AG04450 (cell line): ENCODE measurements at regions not wholly inside any gene's neighbourhood (a gene's known extent, or its start where the extent isn't known, plus 50 kb on each side); places are given as distances from the start of the nearest gene placed in this dataset.

Experiments used
- CTCF ChIA-PET: fragments of 300-600, 350-600 bp; formaldehyde crosslinking; extraction: SDS; loops from one replicate; lab custom pipeline; 2022; ENCODE audit warnings: antibody characterized with exemption, inconsistent platforms; lab: Charles Lee
- POLR2A ChIA-PET: fragments of 350-600 bp; formaldehyde crosslinking; extraction: SDS; loops from one replicate; lab custom pipeline; 2021; ENCODE audit warnings: antibody characterized with exemption, inconsistent platforms; lab: Yijun Ruan, JAX
- DNase-seq: peaks from one replicate; pipeline ENCODE4 v3.0.0-alpha.2; 2011; ENCODE audit warnings: low read depth, low spot score
- H3K27ac ChIP-seq: one replicate; pipeline ENCODE4 v1.5.1; 2012; ENCODE audit warnings: low read depth, low read length, control low read depth
- H3K27me3 ChIP-seq: one replicate; pipeline ENCODE4 v1.6.0; 2012; ENCODE audit warnings: low read length; ENCODE audit not compliant: control insufficient read depth, insufficient read depth
- H3K4me3 ChIP-seq: 2 replicates; pipeline ENCODE4 v1.5.1; 2011; ENCODE audit warnings: mild to moderate bottlenecking, low read depth, low read length, control low read depth
- H3K9me3 ChIP-seq: 2 replicates; pipeline ENCODE4 v1.5.1; 2012; ENCODE audit warnings: low read length; ENCODE audit not compliant: control insufficient read depth, insufficient read depth
- CTCF ChIP-seq: IDR thresholded peaks from 2 replicates; pipeline ENCODE4 v1.5.1; 2011; ENCODE audit warnings: low read depth, low read length, control low read depth, inconsistent platforms

- DNase-seq: no peak
- Histone ChIP-seq H3K27me3 (no peaks in the 10 kb centered on the region), H3K9me3 (no peaks in the 10 kb centered on the region), H3K27ac (no peak overlapping the region), H3K4me3 (no peak overlapping the region)
- ChIA-PET CTCF (no interaction called here), POLR2A (no interaction called here)
- TF ChIP-seq CTCF: no peak
Measured at GRCh38 chr2:41736586-41736985, 311.2 kb upstream of the PKDCC start.

DNA sequence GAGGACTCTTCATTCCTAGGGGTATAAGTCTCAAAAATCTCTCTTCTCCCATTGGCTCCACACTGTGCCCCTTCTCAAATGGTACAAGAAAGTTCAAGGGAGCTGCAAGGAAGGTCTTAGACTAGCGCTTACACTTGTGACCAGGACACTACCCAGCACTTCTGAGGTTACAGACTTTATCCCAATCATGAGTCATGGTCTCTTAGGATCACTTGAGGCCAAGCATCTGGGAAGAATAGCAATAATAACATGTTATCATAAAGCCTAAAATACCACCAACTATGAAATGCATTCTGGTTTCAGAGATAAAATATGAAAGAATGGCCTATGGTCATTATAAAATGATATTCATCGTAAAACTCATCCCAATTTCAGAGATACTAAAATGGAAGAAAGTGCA is 309.9 kb upstream of the PKDCC start:
- no peaks in the 10 kb centered on the region for H3K27me3 ChIP-seq
- ChIA-PET CTCF (no interaction called here), POLR2A (no interaction called here)
- H3K27ac ChIP-seq: no peak overlapping the region
- no peak for DNase-seq
- no peak for TF ChIP-seq CTCF
- H3K9me3 ChIP-seq: no peaks in the 10 kb centered on the region
- H3K4me3 ChIP-seq: no peak overlapping the region

DNA sequence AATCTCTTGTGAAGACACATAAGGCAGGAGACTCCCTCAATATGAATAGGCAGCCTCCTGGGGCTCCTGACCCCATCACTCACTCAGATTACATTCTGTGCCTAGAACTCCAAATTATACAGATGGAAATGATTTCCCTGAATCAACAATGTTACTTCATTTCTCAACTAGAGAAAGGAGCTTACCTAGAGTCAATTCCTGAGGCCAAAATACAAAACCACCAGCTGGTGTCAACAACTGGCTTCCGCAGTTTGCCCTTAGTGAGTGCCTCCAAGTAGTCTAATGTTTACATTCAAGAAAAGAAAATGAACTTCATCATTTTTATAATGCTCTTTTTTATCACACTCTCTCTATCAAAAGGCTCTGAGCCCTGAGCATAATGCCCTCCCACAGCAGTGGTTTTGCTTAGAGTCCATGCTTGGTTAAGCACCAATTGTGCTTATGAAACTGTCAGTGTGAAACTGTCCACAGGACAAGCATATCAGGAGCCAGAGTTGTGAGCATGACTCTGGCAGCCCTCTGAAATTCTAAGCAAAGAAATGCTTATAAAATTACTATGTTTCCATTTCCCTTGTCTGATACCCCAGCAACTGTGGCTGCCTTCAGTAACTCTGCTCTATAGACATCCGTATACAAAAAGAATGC is 305.7 kb upstream of the PKDCC start:
- Histone ChIP-seq H3K27me3 (no peaks in the 10 kb centered on the region), H3K4me3 (no peak overlapping the region), H3K9me3 (peaks cover 3% of the 10 kb centered on the region; the same call in 1 of the 2 replicates), H3K27ac (no peak overlapping the region)
- ChIA-PET POLR2A (no interaction called here), CTCF (no interaction called here)
- TF ChIP-seq CTCF: no peak
- DNase-seq: no peak

DNA sequence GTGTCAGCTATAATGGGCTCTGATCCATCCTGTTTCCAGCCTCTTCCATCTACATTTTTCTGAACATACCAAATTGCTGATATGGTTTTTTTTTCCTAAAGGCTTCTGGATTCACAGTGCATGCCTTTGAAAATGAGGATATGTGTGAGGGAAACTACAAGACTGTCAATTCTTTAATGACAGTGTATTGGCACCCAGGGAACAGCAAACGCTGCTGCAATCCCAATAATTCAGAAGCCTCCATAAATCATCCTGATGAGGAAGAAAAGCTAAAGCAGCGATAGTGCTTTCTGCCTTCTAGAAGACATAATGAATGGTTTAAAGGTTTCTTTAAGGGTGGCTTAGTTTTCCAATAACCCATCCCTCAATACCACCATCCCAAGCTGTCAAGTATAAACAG is 304.5 kb upstream of the PKDCC start:
- no peak for TF ChIP-seq CTCF
- no peaks in the 10 kb centered on the region for H3K27me3 ChIP-seq
- peaks cover 3% of the 10 kb centered on the region; the same call in 1 of the 2 replicates for H3K9me3 ChIP-seq
- H3K27ac ChIP-seq: no peak overlapping the region
- DNase-seq: no peak
- no peak overlapping the region for H3K4me3 ChIP-seq
- CTCF ChIA-PET: no interaction called here
- POLR2A ChIA-PET: no interaction called here

DNA sequence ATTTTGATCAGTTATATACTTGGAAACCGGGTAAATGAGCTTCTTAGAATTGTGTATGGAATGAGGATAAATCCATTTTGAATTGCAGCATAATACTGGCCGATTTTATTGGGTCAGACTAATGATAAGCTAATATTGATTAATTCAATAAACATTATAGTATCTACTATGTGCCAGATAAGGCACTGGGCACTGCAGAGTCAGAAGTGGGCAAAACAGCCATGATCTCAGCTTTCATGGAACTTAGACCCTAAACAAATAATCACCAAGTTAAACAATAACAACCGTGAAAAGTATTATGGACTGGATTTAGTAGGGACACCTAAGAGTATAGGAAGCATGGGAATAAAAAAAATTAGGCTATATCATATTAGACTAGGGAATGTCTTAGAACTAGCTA is 297.0 kb upstream of the PKDCC start:
- no peak overlapping the region for H3K27ac ChIP-seq
- DNase-seq: no peak
- POLR2A ChIA-PET: no interaction called here
- H3K4me3 ChIP-seq: no peak overlapping the region
- H3K27me3 ChIP-seq: peaks cover 3% of the 10 kb centered on the region
- no peak for TF ChIP-seq CTCF
- H3K9me3 ChIP-seq: peaks cover 2% of the 10 kb centered on the region; the same call in 1 of the 2 replicates
- CTCF ChIA-PET: interaction anchor here (0.7 kb wide), 1 partner anchor 15 kb away, joined by 3 read pairs; no protein-coding TSS in a partner anchor
